GM12864 (cell line): ENCODE measurements at regions not wholly inside any gene's neighbourhood (a gene's known extent, or its start where the extent isn't known, plus 50 kb on each side); places are given as distances from the start of the nearest gene placed in this dataset.
A peak's percentile ranks its signal among the peaks of the same experiment; 100 is the strongest.

Experiments
- DNase-seq: peaks from one replicate; pipeline ENCODE4 v3.0.0-alpha.2; 2011; ENCODE audit warnings: low read depth
- H3K4me3 ChIP-seq: 2 replicates; pipeline ENCODE4 v1.5.1; 2011; ENCODE audit warnings: mild to moderate bottlenecking, low read depth, low read length, control low read depth
- CTCF ChIP-seq: IDR thresholded peaks from 2 replicates; pipeline ENCODE4 v1.5.1; 2011; ENCODE audit warnings: low read depth, mild to moderate bottlenecking, moderate library complexity, low read length, control low read depth, inconsistent platforms; ENCODE audit errors: missing control alignments

- TF ChIP-seq CTCF: no peak
- no peak overlapping the region for H3K4me3 ChIP-seq
- DNase-seq: no peak
Measured at GRCh38 chr7:20035279-20035875, 181.8 kb downstream of the MACC1 start.

- no peak for TF ChIP-seq CTCF
- no peak overlapping the region for H3K4me3 ChIP-seq
- no peak for DNase-seq
Measured at GRCh38 chr7:20033621-20034400, 183.4 kb downstream of the MACC1 start.

- no peak for DNase-seq
- TF ChIP-seq CTCF: no peak
- H3K4me3 ChIP-seq: no peak overlapping the region
Measured at GRCh38 chr7:20032741-20033140, 184.4 kb downstream of the MACC1 start.

- peak; percentile 41 for DNase-seq
- TF ChIP-seq CTCF: no peak
- H3K4me3 ChIP-seq: no peak overlapping the region
Measured at GRCh38 chr7:20030915-20031362, 186.2 kb downstream of the MACC1 start.

- DNase-seq: peak; percentile 35
- H3K4me3 ChIP-seq: no peak overlapping the region; the same call in 1 of the 2 replicates
- no peak for TF ChIP-seq CTCF
Measured at GRCh38 chr7:20030417-20030816, 186.8 kb downstream of the MACC1 start.

DNA sequence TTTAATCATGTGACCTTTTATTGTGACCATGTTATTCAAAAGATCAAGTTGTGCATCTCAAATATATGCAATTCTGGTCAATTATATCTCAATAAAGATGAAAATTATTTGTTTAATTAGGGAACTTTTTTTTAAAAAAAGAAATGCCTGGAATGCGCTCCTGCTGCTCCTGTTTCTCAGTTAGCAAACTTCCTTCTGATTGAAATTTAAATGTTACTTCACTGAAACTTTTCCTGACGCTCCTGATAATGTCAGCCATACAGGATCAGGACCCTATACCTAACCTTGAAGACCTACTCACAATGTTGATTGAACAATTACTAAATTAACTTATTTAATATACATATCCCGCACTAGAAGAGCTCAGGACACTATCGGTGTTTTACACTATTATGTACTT is 190.4 kb downstream of the MACC1 start:
- no peak overlapping the region for H3K4me3 ChIP-seq
- no peak for DNase-seq
- TF ChIP-seq CTCF: no peak
